NCI-H526 treated with DMSO at 0.1 percent for 48 hours (cell line): ENCODE measurements at regions not wholly inside any gene's neighbourhood (a gene's known extent, or its start where the extent isn't known, plus 50 kb on each side); places are given as distances from the start of the nearest gene placed in this dataset.
A peak's percentile ranks its signal among the peaks of the same experiment; 100 is the strongest.
"Not testable (repeated sequence)": the region's sequence is repeated elsewhere in the genome, so short reads cannot be mapped to it uniquely, and the experiment has no call there.

ENCODE experiments used
- DNase-seq: peaks from one replicate; lab custom pipeline; 2025; lab: John Stamatoyannopoulos, UW

- no peak for DNase-seq
Observed at GRCh38 chr12:105644770-105645169, 314.3 kb downstream of the C12orf75 start.

- DNase-seq: no peak
Observed at GRCh38 chr12:105654606-105655005, 324.1 kb downstream of the C12orf75 start.

GRCh38 chr12:105658389-105658788 lies 327.9 kb downstream of the C12orf75 start:
- no peak for DNase-seq

- DNase-seq: no peak
Observed at GRCh38 chr12:105659355-105660075, 329.0 kb downstream of the C12orf75 start.

GRCh38 chr12:105664765-105665164 lies 334.3 kb downstream of the C12orf75 start:
- DNase-seq: peak; percentile 14

- no peak for DNase-seq
Observed at GRCh38 chr12:105665366-105665765, 334.9 kb downstream of the C12orf75 start.

GRCh38 chr12:105667973-105668743 lies 337.7 kb downstream of the C12orf75 start:
- no peak for DNase-seq

GRCh38 chr12:105670672-105671071 lies 340.2 kb downstream of the C12orf75 start:
- DNase-seq: no peak

- no peak for DNase-seq
Observed at GRCh38 chr12:105671720-105672119, 341.2 kb downstream of the C12orf75 start.

GRCh38 chr12:105672121-105672975 lies 341.9 kb downstream of the C12orf75 start:
- DNase-seq: no peak

GRCh38 chr12:105674871-105675699 lies 344.6 kb downstream of the C12orf75 start:
- DNase-seq: no peak

- DNase-seq: no peak
Observed at GRCh38 chr12:105676694-105677093, 346.2 kb downstream of the C12orf75 start.

GRCh38 chr12:105677672-105678071 lies 347.2 kb downstream of the C12orf75 start:
- no peak for DNase-seq

GRCh38 chr12:105679982-105680381 lies 349.5 kb downstream of the C12orf75 start:
- no peak for DNase-seq

GRCh38 chr12:105681341-105681740 lies 350.9 kb downstream of the C12orf75 start:
- DNase-seq: no peak

GRCh38 chr12:105682821-105683220 lies 352.3 kb downstream of the C12orf75 start:
- DNase-seq: not testable (repeated sequence)

GRCh38 chr12:105683836-105684235 lies 353.3 kb downstream of the C12orf75 start:
- DNase-seq: not testable (repeated sequence)

GRCh38 chr12:105698075-105698474 lies 367.6 kb downstream of the C12orf75 start:
- no peak for DNase-seq

GRCh38 chr12:105699209-105699608 lies 368.7 kb downstream of the C12orf75 start:
- no peak for DNase-seq

GRCh38 chr12:105704787-105705186 lies 374.3 kb downstream of the C12orf75 start:
- DNase-seq: no peak

GRCh38 chr12:105705235-105705634 lies 374.7 kb downstream of the C12orf75 start:
- DNase-seq: no peak

- DNase-seq: no peak
Observed at GRCh38 chr12:105705765-105706164, 375.3 kb downstream of the C12orf75 start.
